ENCODE measurements at regions not wholly inside any gene's neighbourhood (a gene's known extent, or its start where the extent isn't known, plus 50 kb on each side); places are given as distances from the start of the nearest gene placed in this dataset.

GRCh38 chr13:85725433-85725832 lies 73.8 kb downstream of the SLITRK6 start:
- Histone ChIP-seq H4K20me1 (ENCODE audit: control insufficient read depth, insufficient read depth) (no peaks in the 10 kb centered on the region), H3K9ac (ENCODE audit: control insufficient read depth, insufficient read depth, low read length) (no peak overlapping the region), H3K9me3 (replicated peaks; ENCODE audit: control insufficient read depth, insufficient read depth, low read length) (no peaks in the 10 kb centered on the region), H3K27me3 (replicated peaks in 1 of 2; ENCODE audit: control insufficient read depth in 2 of 2, insufficient read depth in 2 of 2, low read length in 1 of 2) (no peaks in the 10 kb centered on the region), H3K4me3 (no peak overlapping the region), H2AFZ (ENCODE audit: control insufficient read depth, low read depth, low read length) (no peak overlapping the region), H3K36me3 (ENCODE audit: control insufficient read depth in 2 of 2, insufficient read depth in 2 of 2, low read length in 1 of 2) (no peaks in the 10 kb centered on the region), H3K79me2 (ENCODE audit: control insufficient read depth, insufficient read depth, low read length) (no peaks in the 10 kb centered on the region), H3K4me2 (ENCODE audit: control insufficient read depth, insufficient read depth) (no peak overlapping the region), H3K27ac (ENCODE audit: control insufficient read depth, insufficient read depth) (no peak overlapping the region), H3K4me1 (ENCODE audit: control insufficient read depth, insufficient read depth, low read length) (no peaks in the 10 kb centered on the region)
- CTCF ChIA-PET, result no interaction called here
- intact Hi-C loops (cut with micrococcal nuclease; ENCODE audit: unreplicated experiment), result no loop called here
- RAD21 ChIA-PET (ENCODE audit: unreplicated experiment), result no interaction called here
- TF ChIP-seq ATF7 (IDR thresholded peaks at IDR 0.05; ENCODE audit: low read depth) (no peak), WRNIP1 (IDR thresholded peaks at IDR 0.05; ENCODE audit: borderline replicate concordance, low read depth, low read length) (no peak), BMI1 (IDR thresholded peaks at IDR 0.05; ENCODE audit: borderline replicate concordance) (no peak), ETV6 (conservative IDR thresholded peaks at IDR 0.05 in 1 of 2, IDR thresholded peaks at IDR 0.05 in 1 of 2; ENCODE audit: borderline replicate concordance in 1 of 2, low read depth in 1 of 2) (no peak)
- 19% methylated on average over 2 of the region's 2 CpGs for WGBS (ENCODE audit: insufficient coverage, insufficient replicate concordance, low lambda C conversion rate, missing lambda C conversion rate)
- BruUV-seq (replicated peaks), result no TSS peak
- POLR2A ChIA-PET, result no interaction called here
- DNase-seq (ENCODE audit: low read depth, low spot score), result no peak
- SMC1A ChIA-PET (ENCODE audit: uncharacterized antibody, unreplicated experiment), result interaction anchor here (1.9 kb wide), 1 partner anchor 16 kb away, joined by 5 read pairs; no protein-coding TSS in a partner anchor
- in situ Hi-C loops (cut with MboI), result no loop called here
- no peak for FAIRE-seq
- ATAC-seq, result no peak

GRCh38 chr13:85724546-85725432 lies 74.4 kb downstream of the SLITRK6 start:
- Histone ChIP-seq H3K4me1 (ENCODE audit: control insufficient read depth, insufficient read depth, low read length) (no peaks in the 10 kb centered on the region), H3K27ac (ENCODE audit: control insufficient read depth, insufficient read depth) (no peak overlapping the region), H3K4me2 (ENCODE audit: control insufficient read depth, insufficient read depth) (no peak overlapping the region), H2AFZ (ENCODE audit: control insufficient read depth, low read depth, low read length) (no peak overlapping the region), H3K79me2 (ENCODE audit: control insufficient read depth, insufficient read depth, low read length) (no peaks in the 10 kb centered on the region), H3K9me3 (replicated peaks; ENCODE audit: control insufficient read depth, insufficient read depth, low read length) (no peaks in the 10 kb centered on the region), H3K36me3 (ENCODE audit: control insufficient read depth in 2 of 2, insufficient read depth in 2 of 2, low read length in 1 of 2) (no peaks in the 10 kb centered on the region), H4K20me1 (ENCODE audit: control insufficient read depth, insufficient read depth) (no peaks in the 10 kb centered on the region), H3K27me3 (replicated peaks in 1 of 2; ENCODE audit: control insufficient read depth in 2 of 2, insufficient read depth in 2 of 2, low read length in 1 of 2) (no peaks in the 10 kb centered on the region), H3K9ac (ENCODE audit: control insufficient read depth, insufficient read depth, low read length) (no peak overlapping the region), H3K4me3 (no peak overlapping the region)
- CTCF ChIA-PET, result no interaction called here
- intact Hi-C loops (cut with micrococcal nuclease; ENCODE audit: unreplicated experiment), result no loop called here
- ATAC-seq (no peak), FAIRE-seq (no peak), DNase-seq (ENCODE audit: low read depth, low spot score) (no peak)
- no TSS peak for BruUV-seq (replicated peaks)
- RAD21 ChIA-PET (ENCODE audit: unreplicated experiment), result no interaction called here
- POLR2A ChIA-PET, result no interaction called here
- SMC1A ChIA-PET (ENCODE audit: uncharacterized antibody, unreplicated experiment), result interaction anchor here (0.9 kb wide), 1 partner anchor 140 kb away, joined by 3 read pairs; no protein-coding TSS in a partner anchor
- 21% methylated on average over 12 of the region's 12 CpGs for WGBS (ENCODE audit: insufficient coverage, insufficient replicate concordance, low lambda C conversion rate, missing lambda C conversion rate)
- in situ Hi-C loops (cut with MboI), result no loop called here
- TF ChIP-seq CREB1 (IDR thresholded peaks at IDR 0.05; ENCODE audit: low read depth) (no peak), SMARCA5 (IDR thresholded peaks at IDR 0.05) (no peak), EGR1 (IDR thresholded peaks at IDR 0.05; ENCODE audit: borderline replicate concordance in 1 of 2, low read depth in 2 of 2, low read length in 2 of 2) (no peak), ELK1 (IDR thresholded peaks at IDR 0.05; ENCODE audit: low read depth, low read length) (no peak), MTA3 (IDR thresholded peaks at IDR 0.05; ENCODE audit: borderline replicate concordance, low read length) (no peak), SMC3 (IDR thresholded peaks at IDR 0.05; ENCODE audit: borderline replicate concordance, low read length) (no peak), GABPA (IDR thresholded peaks at IDR 0.05; ENCODE audit: low read depth) (no peak), ZNF622 (IDR thresholded peaks at IDR 0.05) (no peak), SIN3A (IDR thresholded peaks at IDR 0.05; ENCODE audit: low read depth, low read length) (no peak), GATAD2B (conservative IDR thresholded peaks at IDR 0.05; ENCODE audit: low read depth) (no peak), CHD2 (IDR thresholded peaks at IDR 0.05; ENCODE audit: borderline replicate concordance, low read depth, low read length) (no peak)
- TF ChIP-seq, protein P1, sequence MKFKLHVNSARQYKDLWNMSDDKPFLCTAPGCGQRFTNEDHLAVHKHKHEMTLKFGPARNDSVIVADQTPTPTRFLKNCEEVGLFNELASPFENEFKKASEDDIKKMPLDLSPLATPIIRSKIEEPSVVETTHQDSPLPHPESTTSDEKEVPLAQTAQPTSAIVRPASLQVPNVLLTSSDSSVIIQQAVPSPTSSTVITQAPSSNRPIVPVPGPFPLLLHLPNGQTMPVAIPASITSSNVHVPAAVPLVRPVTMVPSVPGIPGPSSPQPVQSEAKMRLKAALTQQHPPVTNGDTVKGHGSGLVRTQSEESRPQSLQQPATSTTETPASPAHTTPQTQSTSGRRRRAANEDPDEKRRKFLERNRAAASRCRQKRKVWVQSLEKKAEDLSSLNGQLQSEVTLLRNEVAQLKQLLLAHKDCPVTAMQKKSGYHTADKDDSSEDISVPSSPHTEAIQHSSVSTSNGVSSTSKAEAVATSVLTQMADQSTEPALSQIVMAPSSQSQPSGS (IDR thresholded peaks at IDR 0.05; ENCODE audit: low read length), result no peak
